ENCODE measurements at regions not wholly inside any gene's neighbourhood (a gene's known extent, or its start where the extent isn't known, plus 50 kb on each side); places are given as distances from the start of the nearest gene placed in this dataset.

DNA sequence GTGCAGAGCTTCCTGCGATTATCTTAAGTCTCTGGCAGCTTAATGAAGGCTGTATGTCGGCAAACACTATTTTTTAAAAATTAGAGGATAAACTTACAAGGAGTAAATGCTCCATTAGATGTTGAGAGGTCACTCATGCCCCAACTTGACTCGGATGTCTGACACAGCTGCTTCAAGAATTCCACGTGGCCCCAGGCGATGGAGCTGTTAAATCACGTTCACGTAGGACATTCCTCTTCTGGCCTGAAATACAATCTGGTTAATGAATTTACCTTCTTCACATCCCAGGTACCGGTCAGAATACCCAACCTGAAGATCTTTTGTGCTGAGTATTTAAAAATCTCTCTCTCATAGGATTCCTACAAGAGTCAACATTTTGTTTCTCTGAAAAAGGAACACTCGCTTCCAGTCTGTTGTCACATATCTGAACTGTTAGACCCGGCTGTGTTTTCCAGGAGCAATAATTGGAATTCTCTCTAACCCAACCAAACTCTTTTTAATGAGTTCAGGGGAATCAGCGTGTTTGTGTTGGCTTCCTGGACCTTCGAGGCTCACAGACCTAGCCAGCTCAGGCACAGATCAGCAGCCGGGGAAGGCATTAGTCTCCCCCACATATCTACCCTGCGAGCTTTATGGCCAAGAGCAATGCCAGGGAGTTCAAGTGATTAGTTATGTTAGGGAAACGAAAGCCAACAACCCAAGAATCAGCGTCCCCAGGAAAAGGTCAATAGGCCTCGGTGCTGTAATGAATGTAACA is 284.9 kb downstream of the FGFR2 start:
- H3K4me1 ChIP-seq (ENCODE audit: insufficient read depth, low read length, poor library complexity, severe bottlenecking), result no peaks in the 10 kb centered on the region

DNA sequence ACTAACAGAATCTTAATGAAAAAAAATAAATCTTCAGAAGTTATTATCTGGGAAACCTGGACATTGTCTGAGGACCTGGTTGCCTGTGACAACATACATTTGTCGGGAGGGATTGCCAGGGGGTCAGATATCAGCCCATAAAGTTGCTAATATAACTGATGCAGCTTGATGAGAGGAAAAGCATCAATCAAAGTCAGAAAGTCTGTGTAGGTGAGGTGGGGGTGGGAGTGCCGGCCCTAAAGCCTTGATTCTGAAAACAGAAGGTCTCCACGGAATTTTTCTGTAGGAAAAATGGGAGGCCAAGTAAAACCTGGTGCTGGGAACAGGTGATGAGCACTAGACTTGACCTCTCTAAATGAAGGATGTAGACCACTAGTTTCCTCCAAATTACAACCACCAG is 281.8 kb downstream of the FGFR2 start:
- Histone ChIP-seq H3F3A (ENCODE audit: low read depth) (no peaks in the 10 kb centered on the region), H3K4me2 (ENCODE audit: low read depth, low read length, poor library complexity, severe bottlenecking) (no peak overlapping the region), H3K9me2 (replicated peaks; ENCODE audit: low read depth, low read length) (no peaks in the 10 kb centered on the region), H3K9me3 (ENCODE audit: insufficient read depth, low read depth, low read length) (no peaks in the 10 kb centered on the region), H3K27me3 (ENCODE audit: insufficient read depth, low read length, poor library complexity, severe bottlenecking) (no peaks in the 10 kb centered on the region), H4K20me1 (ENCODE audit: insufficient read depth, low read length, poor library complexity, severe bottlenecking) (no peaks in the 10 kb centered on the region), H3K4me3 (ENCODE audit: low read length, poor library complexity, severe bottlenecking) (no peak overlapping the region), H2AFZ (ENCODE audit: low read length) (no peak overlapping the region), H3K9ac (ENCODE audit: low read depth, low read length, poor library complexity, severe bottlenecking) (no peak overlapping the region), H3K36me3 (ENCODE audit: insufficient read depth, low read length) (no peaks in the 10 kb centered on the region), H3K4me1 (ENCODE audit: insufficient read depth, low read length, poor library complexity, severe bottlenecking) (no peaks in the 10 kb centered on the region), H3K79me2 (ENCODE audit: insufficient read depth, low read length) (no peaks in the 10 kb centered on the region)
- TF ChIP-seq, protein P1, sequence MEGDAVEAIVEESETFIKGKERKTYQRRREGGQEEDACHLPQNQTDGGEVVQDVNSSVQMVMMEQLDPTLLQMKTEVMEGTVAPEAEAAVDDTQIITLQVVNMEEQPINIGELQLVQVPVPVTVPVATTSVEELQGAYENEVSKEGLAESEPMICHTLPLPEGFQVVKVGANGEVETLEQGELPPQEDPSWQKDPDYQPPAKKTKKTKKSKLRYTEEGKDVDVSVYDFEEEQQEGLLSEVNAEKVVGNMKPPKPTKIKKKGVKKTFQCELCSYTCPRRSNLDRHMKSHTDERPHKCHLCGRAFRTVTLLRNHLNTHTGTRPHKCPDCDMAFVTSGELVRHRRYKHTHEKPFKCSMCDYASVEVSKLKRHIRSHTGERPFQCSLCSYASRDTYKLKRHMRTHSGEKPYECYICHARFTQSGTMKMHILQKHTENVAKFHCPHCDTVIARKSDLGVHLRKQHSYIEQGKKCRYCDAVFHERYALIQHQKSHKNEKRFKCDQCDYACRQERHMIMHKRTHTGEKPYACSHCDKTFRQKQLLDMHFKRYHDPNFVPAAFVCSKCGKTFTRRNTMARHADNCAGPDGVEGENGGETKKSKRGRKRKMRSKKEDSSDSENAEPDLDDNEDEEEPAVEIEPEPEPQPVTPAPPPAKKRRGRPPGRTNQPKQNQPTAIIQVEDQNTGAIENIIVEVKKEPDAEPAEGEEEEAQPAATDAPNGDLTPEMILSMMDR (conservative IDR thresholded peaks at IDR 0.05; ENCODE audit: low read length), result no peak

More for the DNA sequence above, 284.9 kb downstream of the FGFR2 start:
- no peak overlapping the region for H3K4me2 ChIP-seq (ENCODE audit: low read depth, low read length, poor library complexity, severe bottlenecking)
- no peaks in the 10 kb centered on the region for H3K9me2 ChIP-seq (replicated peaks; ENCODE audit: low read depth, low read length)
- H3K4me3 ChIP-seq (ENCODE audit: low read length, poor library complexity, severe bottlenecking), result no peak overlapping the region
- TF ChIP-seq, protein P1 (conservative IDR thresholded peaks at IDR 0.05; ENCODE audit: low read length), result no peak
- no peak for TF ChIP-seq EZH2phosphoT487 (IDR thresholded peaks at IDR 0.05; ENCODE audit: borderline replicate concordance)
- no peaks in the 10 kb centered on the region for H3K27me3 ChIP-seq (ENCODE audit: insufficient read depth, low read length, poor library complexity, severe bottlenecking)
- no peaks in the 10 kb centered on the region for H3K36me3 ChIP-seq (ENCODE audit: insufficient read depth, low read length)
- no peaks in the 10 kb centered on the region for H3F3A ChIP-seq (ENCODE audit: low read depth)
- H3K9me3 ChIP-seq (ENCODE audit: insufficient read depth, low read depth, low read length), result no peaks in the 10 kb centered on the region
- no peak overlapping the region for H3K9ac ChIP-seq (ENCODE audit: low read depth, low read length, poor library complexity, severe bottlenecking)
- no peaks in the 10 kb centered on the region for H4K20me1 ChIP-seq (ENCODE audit: insufficient read depth, low read length, poor library complexity, severe bottlenecking)
- H3K79me2 ChIP-seq (ENCODE audit: insufficient read depth, low read length), result no peaks in the 10 kb centered on the region
- H2AFZ ChIP-seq (ENCODE audit: low read length), result no peak overlapping the region

DNA sequence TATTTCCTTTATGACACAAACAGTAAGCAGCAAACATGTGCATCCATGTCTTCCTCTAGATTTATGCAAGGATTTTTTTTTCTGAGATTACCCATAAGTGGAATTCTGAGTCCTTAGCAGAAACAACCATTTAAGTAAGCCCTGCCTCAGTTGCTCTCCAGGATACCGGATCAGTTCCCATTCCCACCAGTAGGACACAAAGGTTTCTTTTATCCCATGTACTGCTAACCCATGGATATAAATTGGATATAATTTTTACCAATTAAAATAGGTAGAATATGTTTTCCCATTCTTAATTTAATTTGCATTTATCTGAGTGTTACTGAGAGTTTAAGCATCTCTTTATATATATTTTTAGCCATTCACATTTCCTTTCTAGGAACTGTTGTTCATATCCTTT is 280.9 kb downstream of the FGFR2 start:
- TF ChIP-seq EZH2phosphoT487 (IDR thresholded peaks at IDR 0.05; ENCODE audit: borderline replicate concordance), result no peak
- TF ChIP-seq, protein P1 (conservative IDR thresholded peaks at IDR 0.05; ENCODE audit: low read length), result no peak
- H3F3A ChIP-seq (ENCODE audit: low read depth), result no peaks in the 10 kb centered on the region
- no peak overlapping the region for H3K4me2 ChIP-seq (ENCODE audit: low read depth, low read length, poor library complexity, severe bottlenecking)
- no peaks in the 10 kb centered on the region for H3K36me3 ChIP-seq (ENCODE audit: insufficient read depth, low read length)
- H2AFZ ChIP-seq (ENCODE audit: low read length), result no peak overlapping the region
- no peaks in the 10 kb centered on the region for H3K9me3 ChIP-seq (ENCODE audit: insufficient read depth, low read depth, low read length)
- H3K4me1 ChIP-seq (ENCODE audit: insufficient read depth, low read length, poor library complexity, severe bottlenecking), result no peaks in the 10 kb centered on the region
- no peaks in the 10 kb centered on the region for H3K79me2 ChIP-seq (ENCODE audit: insufficient read depth, low read length)
- no peak overlapping the region for H3K9ac ChIP-seq (ENCODE audit: low read depth, low read length, poor library complexity, severe bottlenecking)
- H3K27me3 ChIP-seq (ENCODE audit: insufficient read depth, low read length, poor library complexity, severe bottlenecking), result no peaks in the 10 kb centered on the region
- no peak overlapping the region for H3K4me3 ChIP-seq (ENCODE audit: low read length, poor library complexity, severe bottlenecking)
- no peaks in the 10 kb centered on the region for H4K20me1 ChIP-seq (ENCODE audit: insufficient read depth, low read length, poor library complexity, severe bottlenecking)
- H3K9me2 ChIP-seq (replicated peaks; ENCODE audit: low read depth, low read length), result no peaks in the 10 kb centered on the region
